ENCODE measurements at regions not wholly inside any gene's neighbourhood (a gene's known extent, or its start where the extent isn't known, plus 50 kb on each side); places are given as distances from the start of the nearest gene placed in this dataset.

DNA sequence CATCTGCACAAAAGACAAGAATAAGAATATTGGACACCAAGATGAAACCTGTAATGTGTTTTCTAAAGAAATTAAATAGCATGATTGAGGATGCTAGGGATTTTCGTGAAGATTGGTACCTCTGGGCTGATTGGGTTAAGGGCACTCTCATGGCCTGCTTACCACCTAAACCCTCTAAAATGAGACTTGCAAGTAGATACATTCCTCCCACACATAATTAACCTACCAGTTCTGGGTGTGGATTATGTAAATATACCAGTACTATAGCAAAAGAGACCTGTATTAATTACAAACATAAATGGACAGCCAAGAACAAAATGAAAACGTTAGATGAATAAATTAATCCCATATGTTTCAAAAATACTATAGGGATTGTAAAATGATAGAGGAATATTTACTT, 1069.6 kb upstream of the B3GALT2 start:
- BruUV-seq (replicated peaks) = no TSS peak
- intact Hi-C loops (cut with micrococcal nuclease; ENCODE audit: unreplicated experiment) (no loop called here), in situ Hi-C loops (cut with MboI) (no loop called here)
- Histone ChIP-seq H3K27ac (ENCODE audit: control insufficient read depth, insufficient read depth) (no peak overlapping the region), H3K4me3 (no peak overlapping the region), H3K79me2 (ENCODE audit: control insufficient read depth, insufficient read depth, low read length) (no peaks in the 10 kb centered on the region), H3K36me3 (ENCODE audit: control insufficient read depth in 2 of 2, insufficient read depth in 2 of 2, low read length in 1 of 2) (no peaks in the 10 kb centered on the region), H3K9ac (ENCODE audit: control insufficient read depth, insufficient read depth, low read length) (no peak overlapping the region), H3K4me1 (ENCODE audit: control insufficient read depth, insufficient read depth, low read length) (no peaks in the 10 kb centered on the region), H3K9me3 (replicated peaks; ENCODE audit: control insufficient read depth, insufficient read depth, low read length) (no peaks in the 10 kb centered on the region), H4K20me1 (ENCODE audit: control insufficient read depth, insufficient read depth) (no peaks in the 10 kb centered on the region), H3K27me3 (replicated peaks in 1 of 2; ENCODE audit: control insufficient read depth in 2 of 2, insufficient read depth in 2 of 2, low read length in 1 of 2) (no peaks in the 10 kb centered on the region; a peak in 1 of 4 replicates), H3K4me2 (ENCODE audit: control insufficient read depth, insufficient read depth) (no peak overlapping the region), H2AFZ (ENCODE audit: control insufficient read depth, low read depth, low read length) (no peak overlapping the region)
- 0% methylated on average over 2 of the region's 2 CpGs for WGBS (ENCODE audit: insufficient coverage, insufficient replicate concordance, low lambda C conversion rate, missing lambda C conversion rate)
- DNase-seq (ENCODE audit: low read depth, low spot score) = no peak
- no peak for FAIRE-seq
- CTCF ChIA-PET = no interaction called here
- no peak for ATAC-seq
- RAD21 ChIA-PET (ENCODE audit: unreplicated experiment) = no interaction called here
- POLR2A ChIA-PET = no interaction called here
- SMC1A ChIA-PET (ENCODE audit: uncharacterized antibody, unreplicated experiment) = no interaction called here
- TF ChIP-seq HDAC6 (IDR thresholded peaks at IDR 0.05; ENCODE audit: unreplicated experiment) = no peak
- TF ChIP-seq YBX1 (IDR thresholded peaks at IDR 0.05) = no peak
- no peak for TF ChIP-seq ESRRA (IDR thresholded peaks at IDR 0.05; ENCODE audit: low read length)
- TF ChIP-seq TCF12 (IDR thresholded peaks at IDR 0.05; ENCODE audit: low read depth, low read length) = no peak
- TF ChIP-seq CBX3 (IDR thresholded peaks at IDR 0.05; ENCODE audit: borderline replicate concordance, low read depth) = no peak
- no peak for TF ChIP-seq RELA (IDR thresholded peaks at IDR 0.05; ENCODE audit: borderline replicate concordance, partially characterized antibody)
- TF ChIP-seq NRF1 (conservative IDR thresholded peaks at IDR 0.05; ENCODE audit: low read depth, low read length) = no peak
- TF ChIP-seq, protein P1, sequence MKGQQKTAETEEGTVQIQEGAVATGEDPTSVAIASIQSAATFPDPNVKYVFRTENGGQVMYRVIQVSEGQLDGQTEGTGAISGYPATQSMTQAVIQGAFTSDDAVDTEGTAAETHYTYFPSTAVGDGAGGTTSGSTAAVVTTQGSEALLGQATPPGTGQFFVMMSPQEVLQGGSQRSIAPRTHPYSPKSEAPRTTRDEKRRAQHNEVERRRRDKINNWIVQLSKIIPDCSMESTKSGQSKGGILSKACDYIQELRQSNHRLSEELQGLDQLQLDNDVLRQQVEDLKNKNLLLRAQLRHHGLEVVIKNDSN (IDR thresholded peaks at IDR 0.05; ENCODE audit: borderline replicate concordance, extremely low read length, insufficient read depth, low read depth, low read length) = no peak
- TF ChIP-seq, protein P2, sequence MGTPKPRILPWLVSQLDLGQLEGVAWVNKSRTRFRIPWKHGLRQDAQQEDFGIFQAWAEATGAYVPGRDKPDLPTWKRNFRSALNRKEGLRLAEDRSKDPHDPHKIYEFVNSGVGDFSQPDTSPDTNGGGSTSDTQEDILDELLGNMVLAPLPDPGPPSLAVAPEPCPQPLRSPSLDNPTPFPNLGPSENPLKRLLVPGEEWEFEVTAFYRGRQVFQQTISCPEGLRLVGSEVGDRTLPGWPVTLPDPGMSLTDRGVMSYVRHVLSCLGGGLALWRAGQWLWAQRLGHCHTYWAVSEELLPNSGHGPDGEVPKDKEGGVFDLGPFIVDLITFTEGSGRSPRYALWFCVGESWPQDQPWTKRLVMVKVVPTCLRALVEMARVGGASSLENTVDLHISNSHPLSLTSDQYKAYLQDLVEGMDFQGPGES (IDR thresholded peaks at IDR 0.05) = no peak
- no peak for TF ChIP-seq HCFC1 (IDR thresholded peaks at IDR 0.05; ENCODE audit: low read length)
